ENCODE measurements at regions not wholly inside any gene's neighbourhood (a gene's known extent, or its start where the extent isn't known, plus 50 kb on each side); places are given as distances from the start of the nearest gene placed in this dataset.

DNA sequence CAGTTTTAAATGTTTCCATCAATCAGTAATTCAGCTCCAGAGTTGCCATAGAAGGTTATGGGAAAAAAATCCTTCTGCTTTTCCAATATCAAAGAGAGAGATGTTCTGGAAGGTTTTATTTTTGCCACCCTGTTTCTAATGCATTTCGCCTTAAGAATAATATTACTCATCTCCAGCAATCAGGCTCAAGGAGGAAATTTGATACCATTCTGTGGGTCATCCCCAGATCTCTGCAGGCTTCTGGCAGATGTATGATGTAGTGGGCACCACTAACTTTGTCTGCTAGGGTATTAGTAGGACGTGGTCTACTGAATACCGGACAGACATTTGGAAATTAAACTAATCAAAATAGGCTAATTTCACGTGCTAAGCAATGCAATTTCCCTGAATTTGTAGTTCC lies 645.4 kb upstream of the TENM3 start:
- no peaks in the 10 kb centered on the region for H3K36me3 ChIP-seq (ENCODE audit: control insufficient read depth, insufficient read depth, low read length)
- H3K4me3 ChIP-seq (ENCODE audit: low read length), result no peak overlapping the region
- no peak overlapping the region for H3K9ac ChIP-seq (ENCODE audit: low read length)
- no peaks in the 10 kb centered on the region for H3K27me3 ChIP-seq (ENCODE audit: control insufficient read depth, insufficient read depth, low read length)
- no peak overlapping the region for H3K27ac ChIP-seq (ENCODE audit: low read depth, low read length)
- H3K4me1 ChIP-seq (ENCODE audit: control insufficient read depth, insufficient read depth, low read length), result no peaks in the 10 kb centered on the region

DNA sequence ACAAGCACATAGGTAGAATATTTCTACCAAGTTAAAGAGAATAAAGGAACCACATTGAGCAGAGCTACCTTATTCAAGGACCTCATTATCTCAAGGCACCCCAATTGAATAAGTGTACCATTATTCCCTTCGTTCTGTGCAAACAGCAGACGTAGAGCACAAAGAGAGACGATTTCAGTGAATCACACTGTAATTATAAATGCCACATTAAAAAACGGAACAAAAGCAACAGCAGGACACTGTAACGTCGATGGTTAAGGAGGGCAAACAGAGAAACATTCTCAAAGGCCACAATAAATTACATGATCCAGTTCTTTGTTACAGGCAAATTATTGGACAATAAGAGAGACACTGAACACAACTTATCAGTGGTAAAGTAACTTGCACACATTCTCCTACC lies 644.1 kb upstream of the TENM3 start:
- no peak overlapping the region for H3K27ac ChIP-seq (ENCODE audit: low read depth, low read length)
- H3K4me1 ChIP-seq (ENCODE audit: control insufficient read depth, insufficient read depth, low read length), result no peaks in the 10 kb centered on the region
- H3K4me3 ChIP-seq (ENCODE audit: low read length), result no peak overlapping the region
- no peak overlapping the region for H3K9ac ChIP-seq (ENCODE audit: low read length)
- no peaks in the 10 kb centered on the region for H3K36me3 ChIP-seq (ENCODE audit: control insufficient read depth, insufficient read depth, low read length)
- no peaks in the 10 kb centered on the region for H3K27me3 ChIP-seq (ENCODE audit: control insufficient read depth, insufficient read depth, low read length)

DNA sequence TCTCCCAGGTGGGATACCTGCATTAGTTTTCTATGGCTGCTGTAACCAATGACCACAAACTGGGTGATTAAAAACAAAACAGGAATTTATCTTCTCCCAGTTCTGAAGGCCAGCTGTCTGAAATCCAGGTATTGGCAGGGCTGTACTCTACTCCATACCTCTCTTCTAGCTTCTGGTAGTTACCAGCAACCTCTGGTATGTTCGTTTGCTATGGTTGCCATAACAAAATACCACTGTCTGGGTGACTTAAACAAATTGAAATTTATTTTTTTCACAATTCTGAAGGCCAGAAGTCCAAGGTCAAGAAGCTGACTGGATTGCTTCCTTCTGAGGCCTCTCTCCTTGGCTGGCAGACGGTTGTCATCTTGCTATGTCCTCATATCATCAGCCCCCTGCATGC lies 642.1 kb upstream of the TENM3 start:
- H3K27ac ChIP-seq (ENCODE audit: low read depth, low read length), result no peak overlapping the region
- no peak overlapping the region for H3K9ac ChIP-seq (ENCODE audit: low read length)
- H3K36me3 ChIP-seq (ENCODE audit: control insufficient read depth, insufficient read depth, low read length), result no peaks in the 10 kb centered on the region
- no peaks in the 10 kb centered on the region for H3K27me3 ChIP-seq (ENCODE audit: control insufficient read depth, insufficient read depth, low read length)
- H3K4me1 ChIP-seq (ENCODE audit: control insufficient read depth, insufficient read depth, low read length), result no peaks in the 10 kb centered on the region
- H3K4me3 ChIP-seq (ENCODE audit: low read length), result no peak overlapping the region

DNA sequence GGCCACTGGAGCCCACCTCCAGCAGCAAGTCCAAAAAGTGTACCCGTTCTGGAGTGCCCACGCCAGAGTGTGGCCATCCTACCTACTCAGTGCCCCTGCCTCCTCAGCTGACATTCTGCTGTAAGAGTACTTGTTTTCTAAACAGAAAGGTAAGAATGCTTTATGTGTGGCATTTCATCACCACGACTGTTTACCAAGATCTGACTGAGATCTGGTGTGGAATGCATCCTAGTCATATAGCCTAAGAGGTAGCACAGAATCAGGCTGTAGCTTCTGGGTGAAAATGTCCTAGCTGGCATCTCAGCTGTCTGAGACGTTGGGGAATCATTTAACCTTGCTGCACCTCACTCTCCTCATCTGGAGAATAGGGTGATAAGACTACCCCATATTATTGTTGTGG lies 638.7 kb upstream of the TENM3 start:
- H3K4me3 ChIP-seq (ENCODE audit: low read length), result no peak overlapping the region
- H3K9ac ChIP-seq (ENCODE audit: low read length), result no peak overlapping the region

DNA sequence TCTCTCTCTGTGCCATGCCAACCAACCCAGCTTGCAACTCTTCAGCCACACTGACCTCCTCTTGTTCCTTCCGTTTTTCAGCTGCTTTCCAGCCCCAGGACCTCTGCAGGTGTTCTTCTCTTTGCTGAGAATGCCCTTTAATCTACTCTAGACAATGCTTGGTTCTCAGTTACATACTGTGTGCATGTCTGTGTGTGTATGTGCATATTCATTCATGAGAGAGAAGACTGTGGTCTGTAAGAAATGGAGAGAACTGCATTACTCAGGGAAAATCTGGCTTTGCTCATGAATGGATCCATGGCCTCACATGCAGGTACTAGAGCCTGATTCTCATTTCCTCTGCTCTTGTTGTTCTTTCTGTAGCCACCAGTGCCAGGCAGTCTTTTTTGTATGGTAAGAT lies 636.9 kb upstream of the TENM3 start:
- Histone ChIP-seq H3K27me3 (ENCODE audit: control insufficient read depth, insufficient read depth, low read length) (no peaks in the 10 kb centered on the region), H3K4me3 (ENCODE audit: low read length) (no peak overlapping the region), H3K9ac (ENCODE audit: low read length) (no peak overlapping the region), H3K27ac (ENCODE audit: low read depth, low read length) (no peak overlapping the region), H3K36me3 (ENCODE audit: control insufficient read depth, insufficient read depth, low read length) (no peaks in the 10 kb centered on the region), H3K4me1 (ENCODE audit: control insufficient read depth, insufficient read depth, low read length) (no peaks in the 10 kb centered on the region)

More for the DNA sequence above, 638.7 kb upstream of the TENM3 start:
- no peak overlapping the region for H3K27ac ChIP-seq (ENCODE audit: low read depth, low read length)
- H3K36me3 ChIP-seq (ENCODE audit: control insufficient read depth, insufficient read depth, low read length), result no peaks in the 10 kb centered on the region
- no peaks in the 10 kb centered on the region for H3K4me1 ChIP-seq (ENCODE audit: control insufficient read depth, insufficient read depth, low read length)
- no peaks in the 10 kb centered on the region for H3K27me3 ChIP-seq (ENCODE audit: control insufficient read depth, insufficient read depth, low read length)

DNA sequence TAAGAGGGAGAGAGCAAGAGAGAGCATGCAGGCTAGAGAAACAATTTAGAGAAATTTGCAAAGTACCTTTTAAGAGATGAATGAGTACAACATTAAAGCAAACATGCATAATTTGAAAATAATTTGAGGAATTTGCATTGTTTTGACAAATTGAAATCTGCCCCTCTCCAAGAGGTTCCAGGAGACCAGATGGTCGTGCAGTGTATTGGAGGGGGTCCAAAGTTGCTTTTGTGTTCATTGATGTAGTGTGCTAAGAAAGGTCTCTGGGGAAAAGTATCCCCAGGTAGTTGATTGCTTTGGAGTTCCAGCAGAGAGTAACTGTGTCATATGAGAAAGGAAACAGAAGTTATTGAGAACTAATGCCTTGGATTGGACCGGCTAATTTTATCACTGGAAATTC lies 635.0 kb upstream of the TENM3 start:
- H3K27me3 ChIP-seq (ENCODE audit: control insufficient read depth, insufficient read depth, low read length), result no peaks in the 10 kb centered on the region
- H3K4me3 ChIP-seq (ENCODE audit: low read length), result no peak overlapping the region
- no peak overlapping the region for H3K9ac ChIP-seq (ENCODE audit: low read length)
- no peaks in the 10 kb centered on the region for H3K4me1 ChIP-seq (ENCODE audit: control insufficient read depth, insufficient read depth, low read length)
- no peak overlapping the region for H3K27ac ChIP-seq (ENCODE audit: low read depth, low read length)
- no peaks in the 10 kb centered on the region for H3K36me3 ChIP-seq (ENCODE audit: control insufficient read depth, insufficient read depth, low read length)

DNA sequence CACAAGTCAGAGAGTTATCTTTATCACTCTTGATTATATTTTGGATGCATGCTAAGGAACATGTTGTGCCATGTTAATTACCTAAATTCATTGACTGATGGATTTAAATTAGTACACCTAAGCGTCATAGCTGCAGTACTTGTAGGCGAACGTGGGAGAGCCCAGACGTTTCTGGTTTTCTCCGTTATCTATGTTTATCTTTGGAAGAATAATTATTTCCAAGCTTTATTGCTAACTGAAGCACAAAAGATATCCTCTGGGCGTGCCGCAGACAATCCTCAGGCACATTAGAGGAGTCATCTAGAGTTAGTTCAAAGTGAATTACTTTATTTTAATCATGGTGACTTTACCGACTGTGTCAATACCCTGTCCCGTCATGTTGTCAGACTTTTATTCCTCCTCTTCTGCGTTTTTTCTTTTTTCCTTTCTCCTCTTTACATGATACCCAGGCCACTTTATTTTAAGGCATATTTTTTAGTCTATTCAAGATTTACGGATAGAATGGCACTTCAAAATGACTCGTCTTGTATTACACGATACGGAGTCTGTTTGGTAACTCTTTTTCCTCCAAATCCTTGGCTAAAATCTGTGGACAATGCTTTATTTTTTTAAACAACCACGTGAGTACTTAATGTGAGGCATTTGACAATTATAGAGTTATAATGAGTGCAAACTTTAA lies 632.0 kb upstream of the TENM3 start:
- H3K4me3 ChIP-seq (ENCODE audit: low read length), result no peak overlapping the region
- H3K36me3 ChIP-seq (ENCODE audit: control insufficient read depth, insufficient read depth, low read length), result no peaks in the 10 kb centered on the region
- no peaks in the 10 kb centered on the region for H3K4me1 ChIP-seq (ENCODE audit: control insufficient read depth, insufficient read depth, low read length)
- no peak overlapping the region for H3K9ac ChIP-seq (ENCODE audit: low read length)
- no peaks in the 10 kb centered on the region for H3K27me3 ChIP-seq (ENCODE audit: control insufficient read depth, insufficient read depth, low read length)
- no peak overlapping the region for H3K27ac ChIP-seq (ENCODE audit: low read depth, low read length)

DNA sequence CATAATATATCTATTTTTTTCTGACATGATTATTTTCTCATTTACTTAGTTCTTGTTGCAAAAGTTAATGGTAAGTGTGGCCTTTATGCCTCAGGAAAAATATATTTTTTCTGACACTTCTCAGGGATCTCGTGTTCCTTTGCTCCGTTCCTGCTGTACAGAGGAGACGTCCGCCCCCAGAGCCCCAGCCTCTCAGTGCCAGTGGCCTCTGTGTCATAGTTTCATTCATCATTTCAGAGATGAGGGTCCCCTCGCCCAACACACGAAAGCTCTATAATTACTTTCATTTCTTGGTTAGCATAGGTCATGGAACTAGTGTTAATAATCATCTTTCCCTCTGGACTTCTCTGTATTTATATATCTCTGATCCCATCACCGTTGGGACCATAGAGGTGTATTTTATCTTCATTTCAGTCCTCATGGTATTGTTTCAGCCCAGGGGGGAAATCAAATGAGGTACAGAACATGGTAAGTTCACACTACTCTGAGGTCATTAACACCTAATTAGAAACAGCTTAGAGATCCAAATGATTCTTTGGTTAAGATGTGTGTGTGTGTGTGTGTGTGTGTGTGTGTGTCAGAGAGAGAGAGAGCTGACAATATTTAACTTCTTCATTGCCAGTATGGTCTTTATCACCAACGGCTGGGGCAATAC lies 631.1 kb upstream of the TENM3 start:
- Histone ChIP-seq H3K27me3 (ENCODE audit: control insufficient read depth, insufficient read depth, low read length) (no peaks in the 10 kb centered on the region), H3K9ac (ENCODE audit: low read length) (no peak overlapping the region), H3K27ac (ENCODE audit: low read depth, low read length) (no peak overlapping the region), H3K36me3 (ENCODE audit: control insufficient read depth, insufficient read depth, low read length) (no peaks in the 10 kb centered on the region), H3K4me1 (ENCODE audit: control insufficient read depth, insufficient read depth, low read length) (no peaks in the 10 kb centered on the region), H3K4me3 (ENCODE audit: low read length) (no peak overlapping the region)

DNA sequence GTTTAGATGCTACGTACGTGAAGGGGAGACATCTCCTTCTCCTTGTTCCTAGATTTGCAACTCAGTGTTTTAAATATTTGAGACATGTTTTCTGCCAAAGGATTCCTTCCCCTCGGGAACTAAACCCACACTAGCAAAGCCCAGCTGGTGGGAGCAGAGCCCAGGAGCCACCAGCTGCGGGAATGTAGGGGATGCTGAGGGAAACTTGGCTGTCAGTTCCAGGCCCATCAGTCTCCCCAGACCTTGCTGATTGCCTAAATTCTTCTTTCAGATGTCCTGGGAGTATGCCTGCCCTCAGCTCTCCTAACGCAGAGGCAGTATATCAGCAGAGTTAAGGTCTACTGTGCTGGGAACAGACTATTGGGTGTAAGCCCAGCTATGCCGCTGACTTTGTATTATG lies 630.0 kb upstream of the TENM3 start:
- no peaks in the 10 kb centered on the region for H3K27me3 ChIP-seq (ENCODE audit: control insufficient read depth, insufficient read depth, low read length)
- no peaks in the 10 kb centered on the region for H3K4me1 ChIP-seq (ENCODE audit: control insufficient read depth, insufficient read depth, low read length)
- H3K4me3 ChIP-seq (ENCODE audit: low read length), result no peak overlapping the region
- no peaks in the 10 kb centered on the region for H3K36me3 ChIP-seq (ENCODE audit: control insufficient read depth, insufficient read depth, low read length)
- H3K27ac ChIP-seq (ENCODE audit: low read depth, low read length), result no peak overlapping the region
- no peak overlapping the region for H3K9ac ChIP-seq (ENCODE audit: low read length)

DNA sequence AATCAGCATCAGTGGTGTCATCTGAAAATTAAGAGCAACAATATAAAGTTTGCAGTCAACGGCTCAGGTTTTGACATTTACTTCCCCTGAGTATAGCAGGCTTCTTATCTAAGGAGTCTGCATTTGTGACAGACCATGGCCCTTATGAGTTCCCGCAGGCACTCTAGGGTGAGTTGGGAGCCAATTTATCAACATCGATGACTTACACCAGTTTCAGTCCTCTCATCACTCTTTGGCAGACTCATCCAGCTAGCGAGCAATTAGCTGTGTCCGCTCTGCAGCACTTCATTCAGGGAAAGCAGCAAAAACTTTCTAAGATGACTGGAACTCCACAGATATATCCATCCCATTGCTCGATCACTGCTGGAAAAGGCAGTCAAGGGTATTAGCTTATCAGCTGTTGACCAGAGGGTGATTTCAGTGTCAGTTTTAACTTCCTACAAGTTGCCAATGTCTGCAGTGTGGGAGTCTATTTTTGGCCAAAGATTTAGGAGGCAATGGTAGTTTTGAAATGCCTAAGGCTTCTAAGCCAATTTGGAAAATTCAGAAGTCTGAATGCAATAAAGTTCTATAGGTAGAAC lies 625.1 kb upstream of the TENM3 start:
- Histone ChIP-seq H3K36me3 (ENCODE audit: control insufficient read depth, insufficient read depth, low read length) (no peaks in the 10 kb centered on the region), H3K27me3 (ENCODE audit: control insufficient read depth, insufficient read depth, low read length) (no peaks in the 10 kb centered on the region), H3K4me1 (ENCODE audit: control insufficient read depth, insufficient read depth, low read length) (no peaks in the 10 kb centered on the region), H3K4me3 (ENCODE audit: low read length) (no peak overlapping the region), H3K27ac (ENCODE audit: low read depth, low read length) (no peak overlapping the region), H3K9ac (ENCODE audit: low read length) (no peak overlapping the region)

DNA sequence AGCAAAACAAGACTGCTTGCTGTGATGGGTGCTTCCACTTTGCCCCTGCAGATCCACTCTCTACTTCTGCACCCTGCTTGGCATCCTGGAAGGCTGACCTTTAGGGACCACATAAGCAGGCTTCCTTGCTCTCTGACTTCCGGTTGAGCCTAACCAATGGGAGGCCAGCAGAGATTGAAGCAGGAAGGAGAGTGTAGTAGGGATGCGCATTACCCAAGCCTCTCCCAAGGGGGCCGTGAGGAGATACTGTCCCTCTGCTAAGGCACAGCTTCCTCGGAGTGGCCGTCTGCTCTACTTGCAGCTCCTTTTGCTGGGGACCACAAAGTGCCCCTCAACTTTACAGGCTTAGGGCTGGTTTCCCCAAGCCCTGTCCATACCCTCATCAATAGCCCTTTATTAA lies 624.3 kb upstream of the TENM3 start:
- Histone ChIP-seq H3K27ac (ENCODE audit: low read depth, low read length) (no peak overlapping the region), H3K4me3 (ENCODE audit: low read length) (no peak overlapping the region)

DNA sequence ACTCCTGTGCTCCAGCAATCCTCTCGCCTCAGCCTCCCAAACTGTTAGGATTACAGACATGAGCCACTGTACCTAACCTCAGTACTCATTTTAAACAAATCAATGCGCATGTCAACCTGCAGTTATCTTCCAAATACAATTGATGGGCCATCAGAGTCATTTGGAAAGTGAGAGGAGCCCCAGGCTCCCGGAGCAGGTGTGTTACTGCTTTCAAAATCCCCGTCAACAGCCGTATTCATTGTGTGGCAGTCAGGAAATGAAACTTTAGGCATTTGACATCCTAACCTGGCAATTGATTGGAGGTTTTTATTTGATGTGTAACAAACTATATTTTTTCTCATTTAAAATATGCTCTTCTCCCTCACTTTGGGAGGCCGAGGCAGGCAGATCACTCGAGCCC lies 623.6 kb upstream of the TENM3 start:
- Histone ChIP-seq H3K4me3 (ENCODE audit: low read length) (no peak overlapping the region), H3K27me3 (ENCODE audit: control insufficient read depth, insufficient read depth, low read length) (no peaks in the 10 kb centered on the region), H3K36me3 (ENCODE audit: control insufficient read depth, insufficient read depth, low read length) (no peaks in the 10 kb centered on the region), H3K9ac (ENCODE audit: low read length) (no peak overlapping the region), H3K4me1 (ENCODE audit: control insufficient read depth, insufficient read depth, low read length) (no peaks in the 10 kb centered on the region), H3K27ac (ENCODE audit: low read depth, low read length) (no peak overlapping the region)

More for the DNA sequence above, 624.3 kb upstream of the TENM3 start:
- Histone ChIP-seq H3K4me1 (ENCODE audit: control insufficient read depth, insufficient read depth, low read length) (no peaks in the 10 kb centered on the region), H3K27me3 (ENCODE audit: control insufficient read depth, insufficient read depth, low read length) (no peaks in the 10 kb centered on the region), H3K36me3 (ENCODE audit: control insufficient read depth, insufficient read depth, low read length) (no peaks in the 10 kb centered on the region), H3K9ac (ENCODE audit: low read length) (no peak overlapping the region)
